GM18867 (cell line): ENCODE measurements at regions not wholly inside any gene's neighbourhood (a gene's known extent, or its start where the extent isn't known, plus 50 kb on each side); places are given as distances from the start of the nearest gene placed in this dataset.
"Not testable (repeated sequence)": the region's sequence is repeated elsewhere in the genome, so short reads cannot be mapped to it uniquely, and the experiment has no call there.

Experiments used
- ATAC-seq: cut with Tn5 transposase; IDR thresholded peaks from one replicate; pipeline ENCODE4 v1.9.1; 2021; ENCODE audit warnings: mild to moderate bottlenecking, moderate library complexity; ENCODE audit not compliant: unreplicated experiment

DNA sequence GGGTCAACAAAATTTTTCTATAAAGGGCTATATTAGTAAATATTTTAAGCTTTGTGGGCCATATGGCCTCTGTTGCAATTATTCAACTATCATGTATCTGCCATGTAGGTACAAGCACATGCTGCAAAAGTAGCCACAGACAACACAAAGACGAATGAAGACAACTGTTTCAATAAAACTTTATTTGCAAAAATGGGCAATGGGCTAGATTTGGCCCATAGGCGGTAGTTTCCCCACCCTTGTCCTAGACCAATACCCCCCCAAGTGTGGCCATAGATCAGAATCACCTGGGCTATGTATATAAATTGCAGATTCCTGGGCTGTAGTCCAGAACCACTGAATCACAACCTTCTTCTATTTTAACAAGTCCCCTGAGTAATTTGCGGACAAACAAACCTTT is 331.0 kb upstream of the PSMD7 start:
- ATAC-seq = no peak

DNA sequence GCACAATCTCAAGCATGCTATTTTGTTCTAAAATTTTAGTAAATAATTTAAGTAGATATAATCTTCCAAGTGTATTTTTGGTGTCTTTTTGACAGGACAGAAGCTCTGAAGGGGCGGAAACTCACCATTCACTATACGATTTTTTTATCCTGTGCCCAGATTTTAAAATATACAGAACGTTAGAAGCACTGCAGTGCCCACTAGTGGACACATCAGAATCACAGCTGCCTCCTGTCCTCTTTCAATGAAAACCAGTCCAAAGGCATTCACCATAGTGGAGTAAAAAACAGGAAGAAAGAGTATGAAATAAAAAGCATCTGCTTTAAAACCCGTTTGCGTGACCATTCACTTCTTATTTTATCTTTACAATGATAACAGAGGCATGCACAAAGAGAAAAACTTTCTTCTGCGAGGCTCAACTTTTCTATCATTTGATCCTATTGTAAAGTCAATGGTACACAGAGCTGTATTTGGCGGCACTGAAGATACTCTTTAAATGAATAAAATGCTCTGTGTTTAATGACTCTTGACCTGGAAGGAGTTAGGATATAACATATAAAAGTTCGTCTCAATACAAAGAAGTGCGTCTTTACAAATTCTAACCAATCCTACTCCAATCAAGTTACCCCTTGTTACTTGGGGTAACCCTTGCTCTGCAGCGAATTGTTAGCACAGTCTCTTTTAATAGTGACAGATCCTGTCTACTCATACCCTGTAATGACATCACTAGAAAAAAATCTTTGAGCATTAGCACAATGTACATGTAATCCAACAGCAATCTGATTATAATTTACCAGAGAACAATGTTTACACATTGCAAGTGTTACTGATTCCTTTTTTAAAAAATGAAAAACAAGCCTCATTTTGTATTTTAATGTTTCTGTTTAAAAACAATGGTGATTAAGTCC is 339.8 kb upstream of the PSMD7 start:
- peak; percentile 65 for ATAC-seq

DNA sequence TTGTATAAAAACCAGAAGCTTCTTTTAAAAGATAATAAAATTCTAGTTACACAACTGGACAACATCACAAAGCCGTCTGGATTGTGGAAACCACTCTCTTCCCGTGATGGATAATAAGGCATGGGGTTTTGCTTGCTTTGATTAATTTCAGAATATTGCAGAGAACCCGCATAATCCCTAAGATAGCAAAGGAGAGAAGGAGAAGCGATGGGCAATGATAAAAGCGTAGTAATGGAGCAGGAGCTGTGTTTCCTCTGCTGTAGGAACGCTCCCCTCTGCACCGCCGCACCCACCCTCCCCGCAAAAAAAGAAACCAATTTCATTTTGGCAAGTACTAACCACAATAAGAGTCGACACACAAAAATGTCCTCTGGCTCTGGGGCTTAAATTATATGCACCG is 340.9 kb upstream of the PSMD7 start:
- ATAC-seq = no peak

DNA sequence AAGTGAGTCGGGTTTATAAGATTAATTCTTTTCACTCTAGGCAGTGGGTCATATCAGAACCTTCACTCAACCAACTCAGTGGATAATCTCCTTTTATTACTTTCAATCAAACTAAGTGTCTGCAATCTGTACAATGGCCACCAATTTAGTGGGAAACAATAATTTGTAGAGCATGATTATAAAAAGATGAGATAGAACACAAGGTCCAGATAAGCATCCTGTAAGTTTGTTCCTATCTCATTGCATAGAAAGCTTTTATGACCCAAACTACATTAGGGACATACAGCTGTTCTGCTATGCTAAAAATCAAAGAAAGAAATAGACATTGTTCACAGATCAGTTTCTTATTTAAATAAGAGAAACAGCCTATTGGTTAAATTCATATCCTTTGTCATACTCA is 341.4 kb upstream of the PSMD7 start:
- ATAC-seq = no peak

DNA sequence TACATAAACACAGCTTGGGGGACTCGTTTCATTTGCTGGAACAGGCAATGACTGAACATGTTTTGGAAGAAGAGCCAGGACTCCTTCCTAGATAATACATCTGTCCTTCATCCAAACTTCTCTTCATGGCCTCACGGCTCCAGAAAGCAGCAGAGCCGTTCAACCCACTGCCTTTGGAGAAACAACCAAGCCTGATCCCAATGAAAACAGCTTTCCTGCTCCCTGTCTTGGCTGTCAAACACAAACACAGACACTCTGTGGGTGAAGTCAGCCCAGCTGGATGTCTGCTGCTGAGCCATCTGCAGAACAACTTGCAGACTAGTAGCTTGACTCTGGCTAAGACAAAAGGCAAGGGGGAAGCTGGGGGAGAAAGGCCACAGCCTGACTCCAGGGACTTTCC is 345.1 kb upstream of the PSMD7 start:
- no peak for ATAC-seq

DNA sequence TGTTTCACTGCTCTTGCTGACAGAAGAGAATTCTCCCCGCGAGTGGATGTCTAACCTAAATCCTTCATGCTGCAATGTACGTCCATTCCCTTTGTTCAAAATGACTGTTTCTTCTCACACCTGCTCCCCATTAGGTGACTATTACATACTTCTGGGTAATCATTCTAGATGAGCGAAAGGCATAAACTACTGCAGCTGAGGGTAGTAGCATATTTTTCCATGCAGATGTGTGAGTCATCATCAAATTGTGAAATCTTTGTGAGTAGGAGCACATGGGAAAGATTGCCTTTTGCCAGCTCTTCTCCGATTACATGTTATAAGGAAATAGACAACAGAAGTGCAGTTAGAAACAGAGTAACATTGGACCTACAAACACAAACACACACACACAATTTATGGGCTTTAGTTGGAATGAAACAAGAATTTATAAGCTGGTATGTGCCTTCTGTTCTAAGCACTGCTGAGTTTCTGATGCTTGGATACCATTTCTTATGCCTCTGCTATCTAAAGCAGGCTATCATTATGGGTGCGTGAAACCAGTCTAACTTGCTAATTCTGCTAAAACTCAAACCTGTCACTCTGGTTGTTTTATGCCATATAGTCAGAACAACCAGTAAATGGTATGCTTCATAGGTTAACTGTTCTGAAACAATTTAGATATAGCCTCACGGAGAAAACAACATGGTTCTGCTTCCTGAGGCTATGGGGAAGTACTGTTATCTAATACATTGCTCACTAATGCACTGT is 346.9 kb upstream of the PSMD7 start:
- ATAC-seq = no peak

DNA sequence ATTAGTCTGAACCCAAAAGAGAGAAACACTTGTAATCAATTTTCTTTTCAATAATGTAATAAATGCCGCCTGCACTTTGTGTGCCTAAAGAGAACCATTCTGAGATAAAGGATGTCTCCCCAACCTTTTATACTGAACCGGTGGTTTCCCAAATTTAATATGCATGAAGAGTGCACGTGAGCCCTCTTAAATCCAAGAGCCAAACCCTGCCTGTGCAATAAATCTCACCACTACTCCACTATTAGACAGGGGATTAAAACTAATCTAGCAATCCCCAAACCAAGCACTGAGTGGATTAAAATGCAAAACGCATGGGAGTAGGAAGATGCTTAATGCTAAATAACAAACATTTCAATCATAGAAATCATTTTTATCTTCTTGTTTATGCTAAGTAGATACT is 351.0 kb upstream of the PSMD7 start:
- no peak for ATAC-seq

DNA sequence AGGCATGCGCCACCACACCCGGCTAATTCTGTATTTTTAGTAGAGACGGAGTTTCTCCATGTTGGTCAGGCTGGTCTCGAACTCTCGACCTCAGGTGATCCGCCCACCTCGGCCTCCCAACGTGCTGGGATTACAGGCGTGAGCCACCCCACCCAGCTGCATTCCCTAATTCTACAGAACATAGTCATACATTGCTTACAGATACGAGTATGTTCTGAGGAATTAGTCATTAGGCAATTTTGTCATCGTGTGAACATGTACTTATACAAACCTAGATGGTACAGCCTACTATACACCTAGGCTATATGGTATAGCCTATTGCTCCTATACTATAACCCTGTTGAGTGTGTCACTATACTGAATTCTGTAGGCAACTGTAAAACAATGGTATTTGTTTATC is 353.4 kb upstream of the PSMD7 start:
- ATAC-seq = not testable (repeated sequence)

DNA sequence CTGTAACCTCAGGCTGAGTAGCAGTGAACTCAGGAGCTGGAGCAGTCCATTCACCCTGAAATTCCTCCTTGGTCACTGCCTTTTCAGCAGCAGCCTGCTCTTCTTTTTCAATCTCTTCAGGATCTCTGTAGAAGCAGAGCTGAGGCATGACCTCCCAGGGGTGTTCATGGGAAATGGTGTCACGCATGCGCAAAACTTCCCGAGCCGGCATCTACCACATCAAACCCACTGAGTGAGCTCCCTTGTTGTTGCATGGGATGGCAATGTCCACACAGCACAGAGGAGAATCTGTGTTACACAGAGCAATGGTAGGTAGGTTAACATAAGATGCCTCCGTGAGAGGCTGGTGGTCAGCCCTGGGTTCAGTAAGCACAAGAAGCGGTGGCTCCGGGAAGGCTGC is 355.8 kb upstream of the PSMD7 start:
- not testable (repeated sequence) for ATAC-seq

DNA sequence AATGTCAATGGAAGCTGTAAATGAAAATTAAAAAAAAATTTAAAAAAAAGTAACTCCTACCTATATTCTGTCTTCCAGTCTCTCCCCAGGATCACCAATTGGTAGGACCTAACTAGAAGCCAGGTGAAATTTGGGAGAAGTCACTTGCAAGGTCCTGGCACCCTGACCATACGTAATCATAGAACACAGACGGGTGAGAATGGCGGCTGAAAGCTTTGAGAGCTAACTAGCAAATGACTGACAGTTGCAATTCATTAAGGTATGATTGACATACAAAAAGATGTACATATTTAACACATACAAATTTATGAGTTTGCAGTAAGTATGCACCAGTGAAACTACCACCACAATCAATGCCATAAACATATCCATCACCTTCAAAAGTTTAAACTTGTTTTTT is 372.7 kb upstream of the PSMD7 start:
- no peak for ATAC-seq

DNA sequence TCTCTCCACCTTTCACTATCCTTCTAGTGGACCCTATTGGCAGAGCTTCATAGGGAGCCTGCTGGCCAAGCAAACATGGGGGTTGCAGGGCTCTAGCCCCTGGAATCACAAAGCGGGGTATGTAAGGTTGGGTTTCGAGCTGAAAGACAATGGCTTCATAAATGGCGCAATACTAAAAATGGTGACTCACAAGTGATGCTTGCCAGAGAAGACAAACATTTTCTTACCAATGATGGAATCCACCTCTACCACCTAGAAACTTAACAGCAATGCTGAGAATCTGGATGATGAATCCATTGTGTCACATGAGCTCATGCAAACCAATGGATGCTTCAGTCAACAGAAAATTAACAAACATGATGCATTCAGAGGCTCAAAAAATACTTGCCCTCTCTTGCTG is 375.3 kb upstream of the PSMD7 start:
- no peak for ATAC-seq

DNA sequence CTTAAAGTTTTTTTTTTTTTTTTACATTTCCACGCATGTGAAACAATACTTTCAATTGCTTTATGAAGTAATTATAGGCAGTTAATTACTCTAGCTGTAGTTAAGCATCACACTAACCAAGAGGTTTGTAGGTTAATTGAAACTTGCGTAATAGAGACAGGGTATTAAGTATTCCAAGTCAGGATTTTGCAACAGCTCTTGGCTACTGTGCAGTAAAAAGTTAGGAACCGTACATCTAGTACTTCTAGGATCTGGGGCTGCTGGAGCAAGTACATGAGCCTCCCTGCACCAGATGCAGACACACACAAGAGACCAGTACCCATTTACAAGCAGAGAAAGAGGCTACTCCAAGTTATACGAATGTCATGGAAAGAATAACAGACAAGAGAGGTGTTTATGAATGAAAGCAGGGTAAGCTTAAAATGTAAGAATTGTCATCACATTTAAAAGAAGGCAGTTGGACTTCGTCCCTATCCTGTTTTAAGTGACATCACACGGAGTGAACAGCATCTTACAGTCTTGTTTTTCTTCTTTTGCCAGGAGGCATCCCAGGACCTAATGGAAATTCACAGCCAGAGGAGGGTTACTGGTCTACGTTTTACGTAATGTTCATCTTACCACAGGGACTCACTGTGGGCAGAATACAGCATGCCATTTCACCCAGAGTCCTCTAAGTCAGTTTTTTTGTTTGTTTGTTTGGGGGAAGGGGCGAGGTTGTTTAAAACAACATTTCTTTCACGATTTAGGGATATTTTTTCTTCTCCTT is 379.6 kb upstream of the PSMD7 start:
- ATAC-seq = no peak

DNA sequence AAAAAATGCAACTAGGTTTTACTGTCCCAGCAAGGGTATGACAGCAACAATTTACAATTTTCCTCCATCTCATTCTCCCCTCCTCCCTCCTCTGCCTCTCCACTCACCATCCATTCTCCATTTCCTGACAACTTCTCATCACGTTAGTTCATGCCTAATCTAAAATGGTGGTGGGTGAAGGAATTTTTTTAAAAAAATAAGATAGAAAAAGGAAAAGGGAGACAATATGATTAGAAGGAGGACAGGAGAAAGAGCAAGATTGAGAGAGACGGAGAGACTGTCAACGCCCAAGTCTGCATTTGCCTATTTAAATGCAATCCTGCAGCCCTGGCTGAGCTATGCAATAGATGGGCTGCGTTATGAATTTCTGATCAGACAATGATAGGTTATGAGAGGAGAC is 380.7 kb upstream of the PSMD7 start:
- no peak for ATAC-seq

DNA sequence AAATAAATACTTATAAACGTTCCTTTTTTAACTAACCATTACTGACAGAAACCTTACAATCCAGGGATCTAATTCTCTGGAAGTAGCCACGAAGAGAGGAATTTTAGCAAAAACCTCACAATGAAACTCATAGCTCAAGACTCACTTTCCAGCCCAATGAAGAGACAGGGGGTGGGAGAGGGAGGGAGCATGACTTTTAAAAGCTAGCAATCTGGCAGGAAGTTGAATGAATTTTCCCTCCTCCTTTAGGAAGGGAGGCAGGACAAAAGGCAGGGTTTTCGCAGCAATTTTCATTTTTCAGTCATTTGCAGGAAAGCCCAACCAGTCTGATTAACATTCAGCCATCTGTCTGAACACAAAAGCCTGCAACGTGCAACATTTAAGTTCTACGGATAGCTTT is 381.5 kb upstream of the PSMD7 start:
- no peak for ATAC-seq

DNA sequence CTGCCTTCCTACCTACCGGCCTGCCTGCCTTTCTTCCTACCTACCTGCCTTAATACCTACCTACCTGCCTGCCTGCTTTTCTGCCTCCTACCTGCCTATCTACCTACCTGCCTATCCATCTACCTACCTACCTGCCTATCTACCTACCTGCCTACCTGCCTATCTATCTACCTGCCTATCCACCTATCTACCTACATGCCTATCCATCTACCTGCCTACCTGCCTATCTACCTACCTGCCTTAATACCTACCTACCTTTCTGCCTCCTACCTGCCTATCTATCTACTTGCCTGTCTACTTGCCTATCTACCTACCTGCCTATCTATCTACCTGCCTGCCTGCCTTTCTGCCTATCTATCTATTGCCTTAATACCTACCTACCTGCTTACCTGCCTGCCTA is 383.8 kb upstream of the PSMD7 start:
- ATAC-seq = no peak

DNA sequence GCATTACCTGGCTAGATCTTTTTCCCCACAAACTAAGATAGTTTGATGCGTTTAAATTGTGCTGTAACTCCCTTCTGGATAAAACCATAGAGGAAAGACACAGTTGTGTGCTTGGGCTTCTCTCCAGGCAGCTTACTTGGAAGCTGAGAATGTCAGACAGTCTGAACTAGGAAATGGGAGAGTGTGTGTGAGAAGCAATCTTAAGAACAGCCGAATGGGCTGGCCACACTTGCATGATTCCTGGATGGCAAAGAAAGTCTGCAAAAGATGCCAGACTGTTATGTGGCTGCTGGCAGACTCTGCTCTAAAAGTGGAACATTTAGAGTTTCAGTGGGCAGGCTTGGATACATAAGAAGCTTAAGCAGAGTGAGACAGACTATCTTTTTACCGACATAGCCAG is 384.3 kb upstream of the PSMD7 start:
- ATAC-seq = no peak

DNA sequence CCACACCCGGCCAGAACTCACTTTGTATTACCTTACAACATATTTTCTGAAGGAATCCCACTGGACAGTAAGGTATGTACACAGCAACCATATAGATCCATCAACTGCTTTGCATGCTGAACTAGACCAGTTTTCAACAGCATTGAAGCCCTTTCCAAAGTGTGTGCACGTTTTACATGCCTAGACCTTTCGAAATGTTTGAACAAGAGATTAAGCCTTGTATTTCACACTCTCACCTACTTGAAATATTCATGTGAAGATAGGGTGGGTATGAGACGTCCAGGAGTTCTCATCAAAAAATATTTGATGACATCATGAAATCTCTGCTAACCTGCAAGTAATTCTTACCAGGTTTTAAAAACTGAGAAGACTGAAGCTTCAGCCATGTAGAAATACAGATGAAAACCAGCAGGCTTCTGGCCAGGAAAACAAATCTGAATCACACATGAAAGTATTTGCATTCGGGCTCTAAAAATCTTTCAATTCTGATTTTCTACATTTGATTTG is 387.0 kb upstream of the PSMD7 start:
- no peak for ATAC-seq

DNA sequence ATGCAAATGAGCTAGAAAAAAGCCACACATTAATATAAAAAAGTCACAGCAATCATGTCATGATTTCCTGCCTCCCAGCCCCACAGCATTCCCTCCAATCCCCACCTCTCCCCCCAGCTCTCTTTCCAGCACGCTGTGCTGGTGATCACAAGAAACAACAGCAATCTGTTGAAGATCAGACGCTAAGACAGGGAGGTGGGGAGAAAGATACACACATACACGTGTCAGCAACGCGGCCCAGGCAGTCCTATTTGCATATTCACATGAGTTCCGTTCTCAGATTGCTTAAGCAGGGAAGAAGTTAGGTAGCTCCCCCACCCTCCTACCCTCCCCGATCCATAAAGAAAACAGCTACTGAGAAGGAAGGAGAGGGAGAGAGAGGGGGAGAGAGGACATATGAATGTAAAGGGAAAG is 405.5 kb upstream of the PSMD7 start:
- peak; percentile 56 for ATAC-seq

DNA sequence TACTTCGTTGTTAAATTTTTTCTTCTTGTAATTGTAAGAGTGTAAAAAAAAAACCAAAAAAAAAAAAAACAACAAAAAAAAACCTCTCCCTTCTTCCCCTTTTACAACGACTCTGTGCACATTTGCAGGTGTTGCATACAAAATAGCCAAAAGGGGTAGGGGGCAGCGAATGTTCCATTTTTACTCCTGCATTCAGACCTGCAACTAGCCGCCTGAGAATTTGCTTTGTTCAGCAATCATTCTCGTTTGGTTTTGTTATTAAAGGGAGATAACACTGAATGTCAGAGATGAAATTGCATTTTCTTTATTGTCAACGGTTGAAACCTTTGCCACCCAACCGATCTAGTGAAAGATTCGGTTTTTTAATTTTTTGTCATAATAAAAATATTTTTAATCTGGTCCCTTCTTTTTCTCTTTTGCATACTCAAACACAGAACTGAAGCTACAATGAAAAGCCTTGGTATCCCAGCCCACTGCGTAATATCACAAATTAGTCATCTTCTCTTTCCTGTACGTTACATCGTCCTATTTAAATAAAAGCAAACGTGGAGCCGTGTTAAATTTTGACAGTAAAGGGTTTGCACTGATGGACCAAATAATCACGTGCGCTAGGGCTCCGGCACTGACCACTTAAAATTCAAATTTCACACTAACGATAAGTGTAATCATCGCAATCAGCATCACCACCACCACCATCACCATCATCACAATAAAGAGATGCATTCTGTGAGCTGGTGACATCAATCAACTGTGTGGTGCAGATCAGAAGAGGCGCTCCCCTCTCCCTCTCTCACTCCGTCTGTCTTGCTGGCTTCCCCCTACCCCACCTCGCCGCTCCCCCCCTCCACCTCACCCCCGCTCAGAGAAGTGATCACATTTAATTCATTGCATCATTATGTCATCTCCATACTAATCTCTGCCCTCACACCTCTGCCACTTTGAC is 406.2 kb upstream of the PSMD7 start:
- ATAC-seq = no peak

DNA sequence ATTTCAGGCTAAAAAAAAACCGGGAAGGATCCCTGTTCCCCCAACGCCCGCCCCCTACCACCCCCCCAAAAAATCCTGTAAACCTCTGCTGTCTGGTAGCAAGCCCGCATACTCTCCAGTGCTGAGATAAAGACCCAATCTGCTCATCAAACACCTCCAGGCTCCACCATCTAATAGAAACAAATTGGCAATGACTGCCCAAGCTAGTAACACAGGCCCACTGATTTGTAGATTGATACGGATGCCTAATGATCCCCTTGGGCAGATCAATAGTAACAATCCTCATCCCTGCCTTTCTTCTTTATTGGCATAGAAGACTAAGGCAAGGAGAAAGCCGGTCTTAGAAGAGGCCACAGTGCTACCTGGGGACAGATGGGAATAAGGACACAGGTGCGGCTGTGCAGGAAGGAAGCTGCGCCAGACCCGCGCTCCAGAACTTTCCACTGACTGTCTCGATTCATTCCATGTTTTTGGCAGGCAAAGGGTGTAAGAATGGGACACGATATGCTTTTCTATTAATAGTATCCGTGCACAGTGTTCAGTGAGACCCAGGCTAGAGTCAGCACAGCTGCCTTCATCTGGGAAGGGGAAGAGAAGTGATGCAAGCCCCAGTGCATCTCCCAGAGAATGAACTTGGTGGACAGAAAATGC is 407.6 kb upstream of the PSMD7 start:
- ATAC-seq = no peak
